Neural cell (in vitro differentiated cells): ENCODE measurements at regions not wholly inside any gene's neighbourhood (a gene's known extent, or its start where the extent isn't known, plus 50 kb on each side); places are given as distances from the start of the nearest gene placed in this dataset.

ENCODE experiments used
- MXI1 ChIP-seq: fragments of 450-650 bp; conservative IDR thresholded peaks from 2 replicates; pipeline ENCODE4 v1.6.1; 2014; ENCODE audit warnings: antibody characterized with exemption, mild to moderate bottlenecking; ENCODE audit not compliant: poor library complexity, severe bottlenecking
- RAD21 ChIP-seq: fragments of 450-650 bp; conservative IDR thresholded peaks from 2 replicates; pipeline ENCODE4 v1.6.1; 2014; ENCODE audit warnings: antibody characterized with exemption, mild to moderate bottlenecking, moderate library complexity
- TF ChIP-seq, protein P1 (sequence below): IDR thresholded peaks from 2 replicates; pipeline ENCODE4 v1.6.1; 2012; ENCODE audit warnings: borderline replicate concordance
- TF ChIP-seq, protein P2 (sequence below): fragments of 450-650 bp; IDR thresholded peaks from 2 replicates; pipeline ENCODE4 v1.5.1; 2014; ENCODE audit warnings: antibody characterized with exemption, mild to moderate bottlenecking, moderate library complexity; ENCODE audit not compliant: poor library complexity, severe bottlenecking

DNA sequence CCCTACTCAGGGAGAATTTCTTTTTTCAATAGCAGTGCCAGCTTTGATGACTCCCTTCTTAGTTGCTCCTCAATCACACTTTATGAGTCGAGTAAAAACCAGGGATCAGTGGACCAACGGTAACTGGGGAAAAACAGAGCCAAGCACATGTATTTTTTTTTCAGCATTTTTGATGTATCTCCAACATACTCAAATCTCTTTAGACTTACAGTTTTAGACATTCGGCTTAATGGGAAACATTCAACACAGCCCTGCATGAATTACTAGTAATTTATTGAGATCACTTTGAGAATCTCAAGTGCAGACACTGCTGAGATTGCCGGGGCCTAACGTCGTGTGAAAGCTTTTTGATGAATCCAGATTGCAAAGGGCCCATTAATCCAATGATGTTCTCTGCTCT is 306.7 kb downstream of the NUAK1 start:
- TF ChIP-seq, protein P1, sequence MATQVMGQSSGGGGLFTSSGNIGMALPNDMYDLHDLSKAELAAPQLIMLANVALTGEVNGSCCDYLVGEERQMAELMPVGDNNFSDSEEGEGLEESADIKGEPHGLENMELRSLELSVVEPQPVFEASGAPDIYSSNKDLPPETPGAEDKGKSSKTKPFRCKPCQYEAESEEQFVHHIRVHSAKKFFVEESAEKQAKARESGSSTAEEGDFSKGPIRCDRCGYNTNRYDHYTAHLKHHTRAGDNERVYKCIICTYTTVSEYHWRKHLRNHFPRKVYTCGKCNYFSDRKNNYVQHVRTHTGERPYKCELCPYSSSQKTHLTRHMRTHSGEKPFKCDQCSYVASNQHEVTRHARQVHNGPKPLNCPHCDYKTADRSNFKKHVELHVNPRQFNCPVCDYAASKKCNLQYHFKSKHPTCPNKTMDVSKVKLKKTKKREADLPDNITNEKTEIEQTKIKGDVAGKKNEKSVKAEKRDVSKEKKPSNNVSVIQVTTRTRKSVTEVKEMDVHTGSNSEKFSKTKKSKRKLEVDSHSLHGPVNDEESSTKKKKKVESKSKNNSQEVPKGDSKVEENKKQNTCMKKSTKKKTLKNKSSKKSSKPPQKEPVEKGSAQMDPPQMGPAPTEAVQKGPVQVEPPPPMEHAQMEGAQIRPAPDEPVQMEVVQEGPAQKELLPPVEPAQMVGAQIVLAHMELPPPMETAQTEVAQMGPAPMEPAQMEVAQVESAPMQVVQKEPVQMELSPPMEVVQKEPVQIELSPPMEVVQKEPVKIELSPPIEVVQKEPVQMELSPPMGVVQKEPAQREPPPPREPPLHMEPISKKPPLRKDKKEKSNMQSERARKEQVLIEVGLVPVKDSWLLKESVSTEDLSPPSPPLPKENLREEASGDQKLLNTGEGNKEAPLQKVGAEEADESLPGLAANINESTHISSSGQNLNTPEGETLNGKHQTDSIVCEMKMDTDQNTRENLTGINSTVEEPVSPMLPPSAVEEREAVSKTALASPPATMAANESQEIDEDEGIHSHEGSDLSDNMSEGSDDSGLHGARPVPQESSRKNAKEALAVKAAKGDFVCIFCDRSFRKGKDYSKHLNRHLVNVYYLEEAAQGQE: no peak
- no peak for TF ChIP-seq RAD21
- TF ChIP-seq MXI1: no peak
- TF ChIP-seq, protein P2, sequence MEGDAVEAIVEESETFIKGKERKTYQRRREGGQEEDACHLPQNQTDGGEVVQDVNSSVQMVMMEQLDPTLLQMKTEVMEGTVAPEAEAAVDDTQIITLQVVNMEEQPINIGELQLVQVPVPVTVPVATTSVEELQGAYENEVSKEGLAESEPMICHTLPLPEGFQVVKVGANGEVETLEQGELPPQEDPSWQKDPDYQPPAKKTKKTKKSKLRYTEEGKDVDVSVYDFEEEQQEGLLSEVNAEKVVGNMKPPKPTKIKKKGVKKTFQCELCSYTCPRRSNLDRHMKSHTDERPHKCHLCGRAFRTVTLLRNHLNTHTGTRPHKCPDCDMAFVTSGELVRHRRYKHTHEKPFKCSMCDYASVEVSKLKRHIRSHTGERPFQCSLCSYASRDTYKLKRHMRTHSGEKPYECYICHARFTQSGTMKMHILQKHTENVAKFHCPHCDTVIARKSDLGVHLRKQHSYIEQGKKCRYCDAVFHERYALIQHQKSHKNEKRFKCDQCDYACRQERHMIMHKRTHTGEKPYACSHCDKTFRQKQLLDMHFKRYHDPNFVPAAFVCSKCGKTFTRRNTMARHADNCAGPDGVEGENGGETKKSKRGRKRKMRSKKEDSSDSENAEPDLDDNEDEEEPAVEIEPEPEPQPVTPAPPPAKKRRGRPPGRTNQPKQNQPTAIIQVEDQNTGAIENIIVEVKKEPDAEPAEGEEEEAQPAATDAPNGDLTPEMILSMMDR: no peak
